ENCODE measurements at regions not wholly inside any gene's neighbourhood (a gene's known extent, or its start where the extent isn't known, plus 50 kb on each side); places are given as distances from the start of the nearest gene placed in this dataset.

DNA sequence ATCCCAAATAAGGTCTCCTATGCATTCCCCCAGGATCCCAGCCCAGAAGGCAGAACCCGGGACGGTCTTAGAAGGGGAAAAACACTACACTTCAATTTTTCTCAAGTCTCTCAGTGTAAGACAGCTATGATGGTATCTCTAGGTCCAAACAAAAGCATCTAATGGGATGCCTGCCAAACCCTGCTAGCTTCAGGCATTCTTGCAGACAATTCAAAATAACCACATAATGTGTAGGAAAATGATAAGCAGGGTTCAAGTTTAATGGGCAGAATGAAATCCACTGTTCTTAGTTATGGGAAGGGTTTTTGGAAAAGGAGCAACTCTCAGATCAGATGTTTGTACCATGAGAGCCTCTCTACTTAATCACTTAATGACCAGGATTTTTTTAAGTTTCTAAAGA is 119.8 kb upstream of the ANO1 start:
- DNase-seq (ENCODE audit: low read depth), result peak; percentile 28
- TF ChIP-seq, protein P1, sequence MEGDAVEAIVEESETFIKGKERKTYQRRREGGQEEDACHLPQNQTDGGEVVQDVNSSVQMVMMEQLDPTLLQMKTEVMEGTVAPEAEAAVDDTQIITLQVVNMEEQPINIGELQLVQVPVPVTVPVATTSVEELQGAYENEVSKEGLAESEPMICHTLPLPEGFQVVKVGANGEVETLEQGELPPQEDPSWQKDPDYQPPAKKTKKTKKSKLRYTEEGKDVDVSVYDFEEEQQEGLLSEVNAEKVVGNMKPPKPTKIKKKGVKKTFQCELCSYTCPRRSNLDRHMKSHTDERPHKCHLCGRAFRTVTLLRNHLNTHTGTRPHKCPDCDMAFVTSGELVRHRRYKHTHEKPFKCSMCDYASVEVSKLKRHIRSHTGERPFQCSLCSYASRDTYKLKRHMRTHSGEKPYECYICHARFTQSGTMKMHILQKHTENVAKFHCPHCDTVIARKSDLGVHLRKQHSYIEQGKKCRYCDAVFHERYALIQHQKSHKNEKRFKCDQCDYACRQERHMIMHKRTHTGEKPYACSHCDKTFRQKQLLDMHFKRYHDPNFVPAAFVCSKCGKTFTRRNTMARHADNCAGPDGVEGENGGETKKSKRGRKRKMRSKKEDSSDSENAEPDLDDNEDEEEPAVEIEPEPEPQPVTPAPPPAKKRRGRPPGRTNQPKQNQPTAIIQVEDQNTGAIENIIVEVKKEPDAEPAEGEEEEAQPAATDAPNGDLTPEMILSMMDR (IDR thresholded peaks at IDR 0.05; ENCODE audit: insufficient read depth, low read depth, low read length), result no peak
- no peak overlapping the region for H3K4me3 ChIP-seq (ENCODE audit: low read depth, low read length)

DNA sequence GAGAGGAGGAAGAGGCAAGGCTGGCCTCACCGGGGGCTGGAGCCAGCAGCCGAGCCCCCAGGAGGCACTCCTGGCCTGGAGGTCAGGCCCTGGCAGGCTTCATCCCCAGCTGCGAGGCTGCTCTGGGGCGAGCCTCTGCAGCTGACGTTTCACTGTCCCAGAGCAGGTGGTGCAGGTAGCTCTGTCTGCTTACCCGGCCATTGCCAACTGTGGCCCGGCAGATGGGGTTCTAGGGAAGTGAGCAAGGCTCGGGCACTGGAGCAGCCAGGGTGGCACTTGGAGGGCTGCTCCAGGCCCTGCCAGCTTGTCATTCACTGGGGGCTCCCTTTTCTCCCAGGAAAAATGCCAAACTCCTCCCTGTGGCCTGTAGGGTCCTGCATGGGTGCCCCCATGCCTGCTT is 118.7 kb upstream of the ANO1 start:
- H3K4me3 ChIP-seq (ENCODE audit: low read depth, low read length), result no peak overlapping the region
- TF ChIP-seq, protein P1 (IDR thresholded peaks at IDR 0.05; ENCODE audit: insufficient read depth, low read depth, low read length), result no peak

GRCh38 chr11:69961738-69962137 is 116.4 kb upstream of the ANO1 start:
- no peak for DNase-seq (ENCODE audit: low read depth)
- no peak overlapping the region for H3K4me3 ChIP-seq (ENCODE audit: low read depth, low read length)
- TF ChIP-seq, protein P1 (IDR thresholded peaks at IDR 0.05; ENCODE audit: insufficient read depth, low read depth, low read length), result no peak

More for the DNA sequence above, 118.7 kb upstream of the ANO1 start:
- no peak for DNase-seq (ENCODE audit: low read depth)

- no peak overlapping the region for H3K4me3 ChIP-seq (ENCODE audit: low read depth, low read length)
- no peak for DNase-seq (ENCODE audit: low read depth)
- TF ChIP-seq, protein P1 (IDR thresholded peaks at IDR 0.05; ENCODE audit: insufficient read depth, low read depth, low read length), result no peak
Measured at GRCh38 chr11:69962152-69962551, 116.0 kb upstream of the ANO1 start.

DNA sequence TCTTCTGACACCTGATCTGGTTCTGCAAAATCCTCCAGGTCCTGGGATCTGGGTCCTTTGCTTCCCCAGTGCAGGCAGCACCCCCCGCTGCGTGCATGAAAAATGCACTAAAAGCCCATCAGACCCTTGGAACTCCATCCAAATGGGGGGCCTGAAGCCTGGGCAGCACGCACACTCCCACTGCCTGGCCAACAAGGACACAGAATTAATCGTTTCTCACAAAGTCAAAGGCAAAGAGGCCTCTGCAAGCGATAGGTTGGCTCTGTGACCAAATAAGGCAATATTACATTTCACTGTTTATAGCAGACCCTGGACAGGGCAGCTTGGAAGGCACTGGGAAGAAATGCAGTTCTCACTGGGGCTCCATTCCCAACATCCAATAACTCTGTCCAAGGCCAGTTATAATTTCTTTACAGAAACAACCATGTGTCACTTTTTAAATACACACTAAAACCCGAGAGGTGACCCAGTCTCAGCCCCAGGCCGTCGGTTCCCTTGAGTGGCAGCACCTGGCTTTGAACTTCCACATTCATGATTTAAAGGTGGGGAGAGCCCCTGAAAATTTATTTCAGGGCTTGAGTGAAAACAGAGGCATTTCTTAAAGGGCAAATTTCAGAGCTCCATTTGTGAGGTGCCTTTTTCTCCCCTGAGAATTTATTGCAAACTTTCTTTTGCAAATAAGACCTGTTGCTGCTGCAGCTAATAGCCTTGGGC is 114.4 kb upstream of the ANO1 start:
- DNase-seq (ENCODE audit: low read depth), result no peak
- TF ChIP-seq, protein P1 (IDR thresholded peaks at IDR 0.05; ENCODE audit: insufficient read depth, low read depth, low read length), result no peak
- no peak overlapping the region for H3K4me3 ChIP-seq (ENCODE audit: low read depth, low read length)

DNA sequence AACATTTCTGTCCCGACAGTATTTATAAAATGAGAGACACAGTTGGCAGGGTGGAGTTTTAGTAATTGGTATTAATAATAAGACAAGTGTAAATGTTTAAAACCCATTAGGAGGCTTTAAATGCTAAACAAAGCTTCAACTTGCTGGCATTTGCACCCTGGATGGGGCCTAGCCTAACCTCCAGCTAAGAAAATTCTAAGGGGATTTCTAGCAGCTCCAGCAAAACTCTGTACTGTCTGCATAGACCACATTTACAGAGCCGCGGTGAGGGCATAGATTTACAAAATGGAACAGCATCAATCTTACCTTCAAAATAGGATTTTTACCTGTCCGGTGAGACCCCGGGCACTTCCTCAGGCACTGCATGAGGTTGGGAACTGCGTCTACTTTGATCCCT is 113.9 kb upstream of the ANO1 start:
- DNase-seq (ENCODE audit: low read depth), result no peak
- TF ChIP-seq, protein P1 (IDR thresholded peaks at IDR 0.05; ENCODE audit: insufficient read depth, low read depth, low read length), result no peak
- H3K4me3 ChIP-seq (ENCODE audit: low read depth, low read length), result no peak overlapping the region
